HCT116 (cell line): ENCODE measurements at regions not wholly inside any gene's neighbourhood (a gene's known extent, or its start where the extent isn't known, plus 50 kb on each side); places are given as distances from the start of the nearest gene placed in this dataset.

Source experiments
- CEBPB ChIP-seq: IDR thresholded peaks from 2 replicates; pipeline ENCODE4 v1.6.1; 2012; ENCODE audit warnings: low read depth
- CTCF ChIP-seq, 3 experiments: fragments of 200-600 bp in 1 of 3; sonication (generic) in 1 of 3; IDR thresholded peaks in 2 of 3; conservative IDR thresholded peaks in 1 of 3; 2 replicates each; pipeline ENCODE4 v1.5.1; 2012 to 2017; ENCODE audit warnings: low read depth in 2 of 3, low read length in 2 of 3, antibody characterized with exemption in 1 of 3, borderline replicate concordance in 1 of 3, control low read depth in 1 of 3, mild to moderate bottlenecking in 1 of 3, mixed read lengths in 1 of 3, mixed run types in 1 of 3, moderate library complexity in 1 of 3; ENCODE audit not compliant: insufficient read depth in 1 of 3
- EZH2 ChIP-seq: fragments of 200-600 bp; sonication (generic); IDR thresholded peaks from 2 replicates; pipeline ENCODE4 v1.6.1; 2017; ENCODE audit warnings: antibody characterized with exemption, mixed run types
- EZH2phosphoT487 ChIP-seq: fragments of 200-600 bp; IDR thresholded peaks from 2 replicates; pipeline ENCODE4 v1.6.1; 2018; ENCODE audit warnings: antibody characterized with exemption, borderline replicate concordance
- MAX ChIP-seq: IDR thresholded peaks from 2 replicates; pipeline ENCODE4 v1.6.1; 2012
- POLR2A ChIP-seq: IDR thresholded peaks from 2 replicates; pipeline ENCODE4 v1.7.0; 2011; ENCODE audit warnings: borderline replicate concordance; ENCODE audit not compliant: insufficient read depth, insufficient read length; ENCODE audit errors: extremely low read depth
- POLR2AphosphoS5 ChIP-seq: IDR thresholded peaks from 2 replicates; pipeline ENCODE4 v1.6.1; 2011; ENCODE audit warnings: mild to moderate bottlenecking, low read depth, low read length, moderate library complexity
- RAD21 ChIP-seq: IDR thresholded peaks from 2 replicates; pipeline ENCODE4 v1.6.1; 2012; ENCODE audit warnings: low read depth, mild to moderate bottlenecking
- SIN3A ChIP-seq: IDR thresholded peaks from 2 replicates; pipeline ENCODE4 v1.6.1; 2012; ENCODE audit warnings: low read depth
- YY1 ChIP-seq: IDR thresholded peaks from 2 replicates; pipeline ENCODE4 v1.6.1; 2011; ENCODE audit warnings: low read length, low read depth, moderate library complexity, mild to moderate bottlenecking; ENCODE audit not compliant: insufficient replicate concordance; ENCODE audit errors: extremely low read depth

DNA sequence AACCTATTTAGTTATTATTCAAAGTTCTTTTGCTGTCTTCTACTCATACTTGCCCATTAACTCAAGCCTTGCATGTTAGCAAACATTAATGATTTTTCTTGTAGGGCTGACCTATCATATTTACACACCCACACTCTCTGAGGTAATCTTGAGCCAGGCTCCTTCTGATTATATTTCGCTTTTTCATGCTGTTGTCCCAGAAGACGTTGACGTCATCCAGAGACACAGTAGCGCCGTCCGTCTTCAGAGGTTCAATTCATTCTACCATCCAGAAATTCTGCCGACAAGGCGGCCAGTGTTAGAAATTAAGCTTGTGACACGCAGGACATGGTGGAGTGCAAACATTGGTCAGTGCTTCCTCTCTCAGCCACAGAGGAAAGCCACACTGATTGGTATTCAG lies 584.7 kb downstream of the BMP2 start:
- no peak for TF ChIP-seq CTCF (IDR thresholded peaks at IDR 0.05 in 2 of 3, conservative IDR thresholded peaks at IDR 0.05 in 1 of 3; ENCODE audit: borderline replicate concordance in 1 of 3, insufficient read depth in 1 of 3, low read depth in 2 of 3, low read length in 2 of 3)
- no peak for TF ChIP-seq EZH2
- no peak for TF ChIP-seq POLR2AphosphoS5
- TF ChIP-seq POLR2A, result no peak
- TF ChIP-seq YY1, result no peak
- no peak for TF ChIP-seq EZH2phosphoT487
- no peak for TF ChIP-seq MAX
- TF ChIP-seq RAD21, result no peak
- no peak for TF ChIP-seq SIN3A
- TF ChIP-seq CEBPB, result no peak
